GM10248 (cell line): ENCODE measurements at regions not wholly inside any gene's neighbourhood (a gene's known extent, or its start where the extent isn't known, plus 50 kb on each side); places are given as distances from the start of the nearest gene placed in this dataset.
"Not testable (repeated sequence)": the region's sequence is repeated elsewhere in the genome, so short reads cannot be mapped to it uniquely, and the experiment has no call there.

Experiments
- CTCF ChIA-PET: fragments of 300-600 bp; sonication (Branson Sonifier 250); formaldehyde crosslinking; extraction: SDS; loops from one replicate; lab custom pipeline; 2021; ENCODE audit warnings: antibody characterized with exemption; lab: Yijun Ruan, JAX
- POLR2A ChIA-PET: fragments of 350-650 bp; sonication (Branson Sonifier 250); formaldehyde crosslinking; extraction: SDS; loops from one replicate; lab custom pipeline; 2020; ENCODE audit warnings: antibody characterized with exemption; lab: Yijun Ruan, JAX
- DNase-seq: peaks from one replicate; pipeline ENCODE4 v3.0.0; 2012; ENCODE audit errors: extremely low spot score
- TF ChIP-seq, protein P1 (sequence below): IDR thresholded peaks from 2 replicates; pipeline ENCODE4 v1.5.1; 2012; ENCODE audit warnings: mild to moderate bottlenecking, low read depth; ENCODE audit errors: extremely low read depth, missing control alignments, control extremely low read depth

DNA sequence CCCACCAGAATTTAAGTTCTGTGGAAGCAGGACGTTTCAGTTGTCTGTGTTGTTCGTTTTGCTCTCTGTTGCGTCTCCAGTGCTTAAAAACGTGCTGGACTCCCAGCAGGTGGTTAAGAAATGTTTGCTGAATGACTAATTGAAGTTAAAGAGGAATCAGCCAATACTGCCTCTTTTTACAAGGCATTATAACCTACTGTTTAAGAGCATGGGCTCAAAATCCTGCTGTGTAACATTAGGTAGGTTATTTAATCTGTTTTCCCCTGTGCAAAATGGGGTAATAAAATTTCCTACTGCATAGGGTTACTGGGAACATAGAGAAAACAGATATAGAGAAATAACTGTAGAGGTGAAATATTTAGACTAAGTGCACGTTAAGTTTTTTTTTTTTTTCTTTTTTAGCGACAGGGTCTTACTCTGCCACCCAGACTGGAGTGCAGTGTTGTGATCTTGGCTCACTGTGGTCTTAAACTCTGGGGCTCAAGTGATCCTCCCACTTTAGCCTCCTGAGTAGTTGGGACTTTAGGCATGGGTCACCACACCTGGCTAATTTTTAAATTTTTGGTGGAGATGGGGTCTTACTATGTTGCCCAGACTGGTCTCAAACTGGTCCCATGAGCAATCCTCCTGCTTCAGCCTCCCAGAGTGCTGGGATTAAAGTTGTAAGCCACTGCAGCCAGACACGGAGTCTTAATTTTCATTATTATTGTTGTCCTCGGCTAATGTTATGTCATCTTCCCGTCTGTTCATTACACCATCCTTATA lies 139.4 kb upstream of the PRICKLE1 start:
- CTCF ChIA-PET = no interaction called here
- POLR2A ChIA-PET = no interaction called here
- DNase-seq = no peak
- TF ChIP-seq, protein P1, sequence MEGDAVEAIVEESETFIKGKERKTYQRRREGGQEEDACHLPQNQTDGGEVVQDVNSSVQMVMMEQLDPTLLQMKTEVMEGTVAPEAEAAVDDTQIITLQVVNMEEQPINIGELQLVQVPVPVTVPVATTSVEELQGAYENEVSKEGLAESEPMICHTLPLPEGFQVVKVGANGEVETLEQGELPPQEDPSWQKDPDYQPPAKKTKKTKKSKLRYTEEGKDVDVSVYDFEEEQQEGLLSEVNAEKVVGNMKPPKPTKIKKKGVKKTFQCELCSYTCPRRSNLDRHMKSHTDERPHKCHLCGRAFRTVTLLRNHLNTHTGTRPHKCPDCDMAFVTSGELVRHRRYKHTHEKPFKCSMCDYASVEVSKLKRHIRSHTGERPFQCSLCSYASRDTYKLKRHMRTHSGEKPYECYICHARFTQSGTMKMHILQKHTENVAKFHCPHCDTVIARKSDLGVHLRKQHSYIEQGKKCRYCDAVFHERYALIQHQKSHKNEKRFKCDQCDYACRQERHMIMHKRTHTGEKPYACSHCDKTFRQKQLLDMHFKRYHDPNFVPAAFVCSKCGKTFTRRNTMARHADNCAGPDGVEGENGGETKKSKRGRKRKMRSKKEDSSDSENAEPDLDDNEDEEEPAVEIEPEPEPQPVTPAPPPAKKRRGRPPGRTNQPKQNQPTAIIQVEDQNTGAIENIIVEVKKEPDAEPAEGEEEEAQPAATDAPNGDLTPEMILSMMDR = no peak

DNA sequence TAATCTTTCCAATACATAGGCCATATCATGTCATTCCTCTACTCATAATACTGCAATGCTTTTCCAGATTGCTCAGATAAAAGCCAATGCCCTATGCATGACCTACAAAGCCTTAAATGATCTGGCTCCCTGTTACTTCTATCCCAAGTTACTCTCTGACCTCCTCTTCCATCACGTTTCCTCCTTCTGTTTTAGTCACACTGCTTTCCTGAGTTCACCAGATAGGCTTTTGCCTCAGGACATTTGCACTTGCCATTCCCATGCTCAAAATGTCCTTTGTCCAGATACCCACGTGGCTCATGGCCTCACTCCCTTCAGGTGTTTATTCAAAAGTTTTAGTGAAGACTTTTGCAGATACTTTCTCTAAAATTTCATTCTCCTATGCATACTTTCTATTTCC lies 138.7 kb upstream of the PRICKLE1 start:
- CTCF ChIA-PET = no interaction called here
- TF ChIP-seq, protein P1 = no peak
- no peak for DNase-seq
- POLR2A ChIA-PET = no interaction called here

- no peak for DNase-seq
- ChIA-PET CTCF (no interaction called here), POLR2A (no interaction called here)
- TF ChIP-seq, protein P1 = no peak
These were observed 136.3 kb upstream of the PRICKLE1 start for GRCh38 chr12:42725809-42726208.

- no peak for DNase-seq
- ChIA-PET CTCF (no interaction called here), POLR2A (no interaction called here)
- TF ChIP-seq, protein P1 = no peak
These were observed 126.9 kb upstream of the PRICKLE1 start for GRCh38 chr12:42716491-42716891.

DNA sequence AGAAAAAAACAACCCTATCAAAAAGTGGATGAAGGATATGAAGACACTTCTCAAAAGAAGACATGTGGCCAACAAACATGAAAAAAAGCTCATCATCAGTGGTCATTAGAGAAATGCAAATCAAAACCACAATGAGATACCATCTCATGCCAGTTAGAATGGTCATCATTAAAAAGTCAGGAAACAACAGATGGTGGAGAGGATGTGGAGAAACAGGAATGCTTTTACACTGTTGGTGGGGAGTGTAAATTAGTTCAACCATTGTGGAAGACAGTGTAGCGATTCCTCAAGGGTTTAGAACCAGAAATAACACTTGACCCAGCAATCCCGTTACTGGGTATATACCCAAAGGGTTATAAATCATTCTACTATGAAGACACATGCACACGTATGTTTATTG lies 124.0 kb upstream of the PRICKLE1 start:
- POLR2A ChIA-PET, DNase-seq, CTCF ChIA-PET: not testable (repeated sequence)

DNA sequence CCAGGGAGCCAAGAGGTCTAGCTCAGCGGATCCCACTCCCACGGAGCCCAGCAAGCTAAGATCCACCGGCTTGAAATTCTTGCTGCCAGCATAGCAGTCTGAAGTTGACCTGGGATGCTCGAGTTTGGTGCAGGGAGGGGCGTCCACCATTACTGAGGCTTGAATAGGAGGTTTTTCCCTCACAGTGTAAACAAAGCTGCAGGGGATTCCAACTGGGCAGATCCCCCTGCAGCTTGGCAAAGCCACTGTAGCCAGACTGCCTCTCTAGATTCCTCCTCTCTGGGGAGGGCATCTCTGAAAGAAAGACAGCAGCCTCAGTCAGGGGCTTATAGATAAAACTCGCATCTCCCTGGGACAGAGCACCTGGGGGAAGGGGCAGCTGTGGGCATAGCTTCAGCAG lies 118.8 kb upstream of the PRICKLE1 start:
- DNase-seq, CTCF ChIA-PET, POLR2A ChIA-PET: not testable (repeated sequence)

DNA sequence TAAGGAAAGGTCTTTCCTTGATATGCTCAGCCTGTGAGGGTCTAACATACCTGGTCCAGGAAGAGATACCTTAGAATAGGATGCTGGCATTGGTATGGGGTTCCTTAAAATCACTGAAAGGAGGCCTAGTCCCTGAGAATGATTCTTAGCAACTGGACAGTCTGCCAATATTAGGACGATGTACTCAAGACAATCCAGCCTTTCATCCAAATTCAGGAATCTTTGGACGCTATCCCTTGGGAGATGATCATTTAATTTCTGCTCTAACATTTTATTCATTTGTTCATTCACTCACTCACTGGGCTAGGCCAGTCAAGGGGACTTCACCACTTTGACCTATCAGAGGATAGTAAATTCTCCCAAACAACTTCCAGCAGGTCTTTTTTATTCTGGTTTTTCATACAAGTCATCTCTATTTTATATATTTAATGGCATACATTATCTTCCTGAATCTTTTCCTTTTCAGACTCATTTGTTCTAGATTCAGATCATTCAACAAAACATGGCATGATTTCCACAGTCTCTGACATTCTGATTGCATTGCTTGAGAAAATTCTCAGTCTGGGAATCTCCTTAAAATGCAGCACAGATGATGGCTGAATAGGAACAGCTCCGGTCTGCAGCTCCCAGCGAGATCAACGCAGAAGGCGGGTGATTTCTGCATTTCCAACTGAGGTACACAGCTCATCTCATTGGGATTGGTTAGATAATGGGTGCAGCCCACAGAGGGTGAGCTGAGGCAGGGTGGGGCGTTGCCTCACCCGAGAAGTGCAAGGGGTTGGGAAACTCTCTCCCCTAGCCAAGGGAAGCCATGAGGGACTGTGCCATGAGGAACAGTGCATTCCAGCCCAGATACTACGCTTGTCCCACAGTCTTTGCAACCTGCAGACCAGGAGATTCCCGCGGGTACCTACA lies 118.0 kb upstream of the PRICKLE1 start:
- POLR2A ChIA-PET = no interaction called here
- TF ChIP-seq, protein P1 = no peak
- no peak for DNase-seq
- CTCF ChIA-PET = no interaction called here
